ENCODE measurements at regions not wholly inside any gene's neighbourhood (a gene's known extent, or its start where the extent isn't known, plus 50 kb on each side); places are given as distances from the start of the nearest gene placed in this dataset.

DNA sequence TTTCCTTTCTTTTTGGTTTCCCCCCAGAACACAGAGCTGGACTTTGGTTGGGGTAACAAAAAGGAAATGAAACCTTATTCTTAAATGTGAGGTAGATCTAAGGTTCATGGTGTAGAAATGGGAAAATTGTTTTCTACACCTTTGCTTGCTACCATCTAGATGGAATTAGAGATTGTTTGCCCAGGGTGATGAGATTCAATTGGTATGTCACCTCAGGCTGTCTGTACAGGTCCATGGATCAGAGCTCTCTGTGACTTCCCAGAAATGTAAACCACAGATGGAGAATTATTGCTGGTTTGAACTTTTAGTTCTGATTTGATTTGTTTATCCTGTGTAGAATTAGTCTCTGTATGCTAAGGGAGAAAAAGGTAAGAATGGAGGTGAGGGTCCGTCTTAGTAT is 146.7 kb downstream of the PCDH7 start:
- TF ChIP-seq, protein P1, sequence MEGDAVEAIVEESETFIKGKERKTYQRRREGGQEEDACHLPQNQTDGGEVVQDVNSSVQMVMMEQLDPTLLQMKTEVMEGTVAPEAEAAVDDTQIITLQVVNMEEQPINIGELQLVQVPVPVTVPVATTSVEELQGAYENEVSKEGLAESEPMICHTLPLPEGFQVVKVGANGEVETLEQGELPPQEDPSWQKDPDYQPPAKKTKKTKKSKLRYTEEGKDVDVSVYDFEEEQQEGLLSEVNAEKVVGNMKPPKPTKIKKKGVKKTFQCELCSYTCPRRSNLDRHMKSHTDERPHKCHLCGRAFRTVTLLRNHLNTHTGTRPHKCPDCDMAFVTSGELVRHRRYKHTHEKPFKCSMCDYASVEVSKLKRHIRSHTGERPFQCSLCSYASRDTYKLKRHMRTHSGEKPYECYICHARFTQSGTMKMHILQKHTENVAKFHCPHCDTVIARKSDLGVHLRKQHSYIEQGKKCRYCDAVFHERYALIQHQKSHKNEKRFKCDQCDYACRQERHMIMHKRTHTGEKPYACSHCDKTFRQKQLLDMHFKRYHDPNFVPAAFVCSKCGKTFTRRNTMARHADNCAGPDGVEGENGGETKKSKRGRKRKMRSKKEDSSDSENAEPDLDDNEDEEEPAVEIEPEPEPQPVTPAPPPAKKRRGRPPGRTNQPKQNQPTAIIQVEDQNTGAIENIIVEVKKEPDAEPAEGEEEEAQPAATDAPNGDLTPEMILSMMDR (IDR thresholded peaks at IDR 0.05): no peak
- no peak for TF ChIP-seq ZFX (IDR thresholded peaks at IDR 0.05; ENCODE audit: borderline replicate concordance)

Data from 22Rv1 (cell line).